Ishikawa (cell line): ENCODE measurements at regions not wholly inside any gene's neighbourhood (a gene's known extent, or its start where the extent isn't known, plus 50 kb on each side); places are given as distances from the start of the nearest gene placed in this dataset.

ENCODE experiments used
- CEBPB ChIP-seq: IDR thresholded peaks from 2 replicates; pipeline ENCODE4 v1.6.1; 2012
- EP300 ChIP-seq: IDR thresholded peaks from 2 replicates; pipeline ENCODE4 v1.6.1; 2012; ENCODE audit warnings: borderline replicate concordance
- NFIC ChIP-seq: IDR thresholded peaks from 2 replicates; pipeline ENCODE4 v1.6.1; 2012
- RAD21 ChIP-seq: IDR thresholded peaks from 2 replicates; pipeline ENCODE4 v1.6.1; 2012; ENCODE audit warnings: low read depth
- TAF1 ChIP-seq: IDR thresholded peaks from 2 replicates; pipeline ENCODE4 v1.6.1; 2012; ENCODE audit warnings: low read depth, mild to moderate bottlenecking

DNA sequence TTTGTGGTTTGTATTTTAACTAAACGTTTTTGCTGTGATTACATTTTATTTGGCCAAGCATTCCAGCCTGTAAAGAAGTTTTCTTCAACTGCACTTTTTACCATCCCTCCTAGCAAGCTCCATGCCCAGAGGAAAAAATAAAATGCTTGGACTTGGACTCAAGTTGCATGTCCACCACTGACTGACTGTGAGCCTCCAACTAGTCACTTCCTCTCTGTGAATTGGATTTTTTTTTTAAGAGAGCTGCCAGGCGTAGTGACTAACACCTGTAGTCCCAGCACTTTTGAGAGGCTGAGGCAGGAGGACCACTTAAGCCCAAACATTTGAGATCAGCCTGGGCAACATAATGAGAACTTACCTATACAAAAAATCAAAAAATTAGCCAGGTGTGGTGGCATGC is 1185.2 kb upstream of the PIK3C3 start:
- TF ChIP-seq EP300 = no peak
- no peak for TF ChIP-seq TAF1
- no peak for TF ChIP-seq CEBPB
- no peak for TF ChIP-seq NFIC
- no peak for TF ChIP-seq RAD21
